ENCODE measurements at regions not wholly inside any gene's neighbourhood (a gene's known extent, or its start where the extent isn't known, plus 50 kb on each side); places are given as distances from the start of the nearest gene placed in this dataset.

- TF ChIP-seq ZNF280D (CRISPR knock-in tag; IDR thresholded peaks at IDR 0.05) (0 out of 2 replicates have a peak, but pooled peaks have one; percentile 65), YY1 (IDR thresholded peaks at IDR 0.05; ENCODE audit: insufficient read depth, insufficient replicate concordance, low read depth, low read length) (peak; percentile 25), KLF6 (CRISPR knock-in tag; IDR thresholded peaks at IDR 0.05) (no peak), MED1 (CRISPR knock-in tag; IDR thresholded peaks at IDR 0.05) (no peak; the same call in 1 of the 2 replicates), ZNF703 (CRISPR knock-in tag; IDR thresholded peaks at IDR 0.05; ENCODE audit: borderline replicate concordance) (no peak), KDM5B (CRISPR knock-in tag; IDR thresholded peaks at IDR 0.05; ENCODE audit: borderline replicate concordance) (peak; percentile 47; the same call in 1 of the 2 replicates), GATAD2A (CRISPR knock-in tag; IDR thresholded peaks at IDR 0.05) (peak; percentile 59; the same call in 1 of the 2 replicates), ZFP91 (CRISPR knock-in tag; IDR thresholded peaks at IDR 0.05; ENCODE audit: borderline replicate concordance) (peak; percentile 72; the same call in 1 of the 2 replicates), FOSL1 (CRISPR knock-in tag; IDR thresholded peaks at IDR 0.05; ENCODE audit: borderline replicate concordance) (no peak), IRX3 (CRISPR knock-in tag; IDR thresholded peaks at IDR 0.05; ENCODE audit: borderline replicate concordance, low read depth) (no peak), MIER3 (CRISPR knock-in tag; IDR thresholded peaks at IDR 0.05; ENCODE audit: borderline replicate concordance) (no peak), ZNF552 (CRISPR knock-in tag; IDR thresholded peaks at IDR 0.05; ENCODE audit: borderline replicate concordance) (no peak), RXRA (CRISPR knock-in tag; IDR thresholded peaks at IDR 0.05) (peak; percentile 99), ZNF687 (CRISPR knock-in tag; IDR thresholded peaks at IDR 0.05) (peak; percentile 84), PITX1 (CRISPR knock-in tag; IDR thresholded peaks at IDR 0.05) (peak; percentile 48; the same call in 1 of the 2 replicates), ZNF780A (CRISPR knock-in tag; IDR thresholded peaks at IDR 0.05) (no peak), ZBTB42 (CRISPR knock-in tag; IDR thresholded peaks at IDR 0.05) (no peak), ZNF3 (CRISPR knock-in tag; IDR thresholded peaks at IDR 0.05) (no peak)
These were observed 227.4 kb upstream of the GSE1 start (continued) for GRCh38 chr16:85385463-85386331.
